ENCODE measurements at regions not wholly inside any gene's neighbourhood (a gene's known extent, or its start where the extent isn't known, plus 50 kb on each side); places are given as distances from the start of the nearest gene placed in this dataset.
A peak's percentile ranks its signal among the peaks of the same experiment; 100 is the strongest.

- H3K9ac ChIP-seq = no peak overlapping the region
- peaks cover 0 to 17% of the 10 kb centered on the region in 2 experiments for H3K36me3 ChIP-seq (replicated peaks in 1 of 2; ENCODE audit: control insufficient read depth in 1 of 2, insufficient read depth in 2 of 2, low read length in 1 of 2)
- H4K20me1 ChIP-seq (ENCODE audit: insufficient read depth) = no peaks in the 10 kb centered on the region
- H3K9me2 ChIP-seq = no peaks in the 10 kb centered on the region
- H3K27ac ChIP-seq (ENCODE audit: low read depth in 2 of 2, low read length in 1 of 2) = peak overlapping the region in 1 of 2 experiments; percentile 46; a peak in 1 of 4 replicates
- H2AFZ ChIP-seq (ENCODE audit: low read depth) = no peak overlapping the region
- POLR2A ChIA-PET = no interaction called here
- H3K79me2 ChIP-seq (ENCODE audit: insufficient read depth) = 0 out of 2 replicates have a peak, but pooled peaks cover 8% of the 10 kb centered on the region
- no peaks in the 10 kb centered on the region for H3K27me3 ChIP-seq (ENCODE audit: insufficient read depth)
- no peaks in the 10 kb centered on the region for H3K9me3 ChIP-seq
- 0 out of 2 replicates have a peak overlapping the region, but pooled peaks have one; percentile 8 for H3K4me2 ChIP-seq
- 28% methylated on average over 3 of the region's 3 CpGs for WGBS (ENCODE audit: low lambda C conversion rate)
- H3K4me3 ChIP-seq (ENCODE audit: low read depth in 2 of 2, low read length in 1 of 2) = no peak overlapping the region
- DNase-seq = no peak
- no peaks in the 10 kb centered on the region for H3K4me1 ChIP-seq (ENCODE audit: control insufficient read depth in 1 of 2, insufficient read depth in 2 of 2, low read depth in 1 of 2, low read length in 1 of 2)
- H3F3A ChIP-seq (replicated peaks; ENCODE audit: insufficient read depth) = no peaks in the 10 kb centered on the region
- CTCF ChIA-PET = no interaction called here
- TF ChIP-seq GABPA (IDR thresholded peaks at IDR 0.05; ENCODE audit: low read depth) = no peak
- TF ChIP-seq, protein P1, sequence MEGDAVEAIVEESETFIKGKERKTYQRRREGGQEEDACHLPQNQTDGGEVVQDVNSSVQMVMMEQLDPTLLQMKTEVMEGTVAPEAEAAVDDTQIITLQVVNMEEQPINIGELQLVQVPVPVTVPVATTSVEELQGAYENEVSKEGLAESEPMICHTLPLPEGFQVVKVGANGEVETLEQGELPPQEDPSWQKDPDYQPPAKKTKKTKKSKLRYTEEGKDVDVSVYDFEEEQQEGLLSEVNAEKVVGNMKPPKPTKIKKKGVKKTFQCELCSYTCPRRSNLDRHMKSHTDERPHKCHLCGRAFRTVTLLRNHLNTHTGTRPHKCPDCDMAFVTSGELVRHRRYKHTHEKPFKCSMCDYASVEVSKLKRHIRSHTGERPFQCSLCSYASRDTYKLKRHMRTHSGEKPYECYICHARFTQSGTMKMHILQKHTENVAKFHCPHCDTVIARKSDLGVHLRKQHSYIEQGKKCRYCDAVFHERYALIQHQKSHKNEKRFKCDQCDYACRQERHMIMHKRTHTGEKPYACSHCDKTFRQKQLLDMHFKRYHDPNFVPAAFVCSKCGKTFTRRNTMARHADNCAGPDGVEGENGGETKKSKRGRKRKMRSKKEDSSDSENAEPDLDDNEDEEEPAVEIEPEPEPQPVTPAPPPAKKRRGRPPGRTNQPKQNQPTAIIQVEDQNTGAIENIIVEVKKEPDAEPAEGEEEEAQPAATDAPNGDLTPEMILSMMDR (IDR thresholded peaks at IDR 0.05) = peak; percentile 57
Measured at GRCh38 chrX:2614911-2615310, 76.2 kb upstream of the CD99 start.

GRCh38 chrX:2610246-2611170, 80.6 kb upstream of the CD99 start:
- WGBS (ENCODE audit: low lambda C conversion rate) = 26% methylated on average over 10 of the region's 10 CpGs

More at GRCh38 chrX:2610246-2611170, 80.6 kb upstream of the CD99 start:
- Histone ChIP-seq H3K9me3 (no peaks in the 10 kb centered on the region), H3K79me2 (ENCODE audit: insufficient read depth) (peaks cover 16% of the 10 kb centered on the region), H3K27ac (ENCODE audit: low read depth in 2 of 2, low read length in 1 of 2) (no peak overlapping the region), H3K4me2 (peak overlapping the region; percentile 80), H3K27me3 (ENCODE audit: insufficient read depth) (no peaks in the 10 kb centered on the region; the same call in 1 of the 2 replicates), H3K4me1 (ENCODE audit: control insufficient read depth in 1 of 2, insufficient read depth in 2 of 2, low read depth in 1 of 2, low read length in 1 of 2) (no peaks in the 10 kb centered on the region), H3F3A (replicated peaks; ENCODE audit: insufficient read depth) (no peaks in the 10 kb centered on the region), H3K4me3 (ENCODE audit: low read depth in 2 of 2, low read length in 1 of 2) (peak overlapping the region; percentile 58 to 76; a peak in 2 of 4 replicates), H3K9ac (peak overlapping the region; percentile 15; the same call in 1 of the 2 replicates), H2AFZ (ENCODE audit: low read depth) (peak overlapping the region; percentile 33; the same call in 1 of the 2 replicates), H4K20me1 (ENCODE audit: insufficient read depth) (no peaks in the 10 kb centered on the region), H3K9me2 (no peaks in the 10 kb centered on the region), H3K36me3 (replicated peaks in 1 of 2; ENCODE audit: control insufficient read depth in 1 of 2, insufficient read depth in 2 of 2, low read length in 1 of 2) (peaks cover 0 to 3% of the 10 kb centered on the region in 2 experiments)
- no peak for DNase-seq
- CTCF ChIA-PET = no interaction called here
- POLR2A ChIA-PET = no interaction called here
- TF ChIP-seq FOSL2 (IDR thresholded peaks at IDR 0.05; ENCODE audit: borderline replicate concordance, low read depth) (no peak), TAF1 (IDR thresholded peaks at IDR 0.05; ENCODE audit: borderline replicate concordance, low read depth, low read length) (no peak), GATA2 (CRISPR knock-in tag; IDR thresholded peaks at IDR 0.05) (no peak), TEAD4 (IDR thresholded peaks at IDR 0.05; ENCODE audit: borderline replicate concordance, insufficient read depth) (no peak), FOXM1 (IDR thresholded peaks at IDR 0.05; ENCODE audit: low read depth) (no peak), GABPA (IDR thresholded peaks at IDR 0.05; ENCODE audit: low read depth) (no peak), ELF1 (IDR thresholded peaks at IDR 0.05) (no peak), RAD21 (IDR thresholded peaks at IDR 0.05; ENCODE audit: low read length) (no peak), FOXJ3 (CRISPR knock-in tag; IDR thresholded peaks at IDR 0.05) (no peak), SMC3 (IDR thresholded peaks at IDR 0.05; ENCODE audit: low read depth, low read length) (no peak), PBX3 (IDR thresholded peaks at IDR 0.05) (no peak), NFIC (IDR thresholded peaks at IDR 0.05; ENCODE audit: borderline replicate concordance) (no peak), CHD2 (IDR thresholded peaks at IDR 0.05; ENCODE audit: low read length, partially characterized antibody) (no peak), RFX5 (IDR thresholded peaks at IDR 0.05; ENCODE audit: low read length) (no peak), NRF1 (IDR thresholded peaks at IDR 0.05; ENCODE audit: low read depth, low read length) (no peak), EZH2phosphoT487 (IDR thresholded peaks at IDR 0.05; ENCODE audit: borderline replicate concordance, low read depth) (no peak)
- TF ChIP-seq, protein P2, sequence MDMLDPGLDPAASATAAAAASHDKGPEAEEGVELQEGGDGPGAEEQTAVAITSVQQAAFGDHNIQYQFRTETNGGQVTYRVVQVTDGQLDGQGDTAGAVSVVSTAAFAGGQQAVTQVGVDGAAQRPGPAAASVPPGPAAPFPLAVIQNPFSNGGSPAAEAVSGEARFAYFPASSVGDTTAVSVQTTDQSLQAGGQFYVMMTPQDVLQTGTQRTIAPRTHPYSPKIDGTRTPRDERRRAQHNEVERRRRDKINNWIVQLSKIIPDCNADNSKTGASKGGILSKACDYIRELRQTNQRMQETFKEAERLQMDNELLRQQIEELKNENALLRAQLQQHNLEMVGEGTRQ (IDR thresholded peaks at IDR 0.05; ENCODE audit: borderline replicate concordance, low read depth, low read length) = no peak
